ACC112 (cell line): ENCODE measurements at regions not wholly inside any gene's neighbourhood (a gene's known extent, or its start where the extent isn't known, plus 50 kb on each side); places are given as distances from the start of the nearest gene placed in this dataset.
"Not testable (repeated sequence)": the region's sequence is repeated elsewhere in the genome, so short reads cannot be mapped to it uniquely, and the experiment has no call there.

Source experiments
- H2AFZ ChIP-seq: fragments of 200-600 bp; sonication (generic); one replicate; pipeline ENCODE4 v1.6.0; 2017; ENCODE audit warnings: antibody characterized with exemption, low read length; ENCODE audit not compliant: unreplicated experiment
- H3K27ac ChIP-seq: fragments of 200-600 bp; sonication (generic); 2 replicates; pipeline ENCODE4 v1.5.1; 2014; ENCODE audit warnings: low read depth, mild to moderate bottlenecking, antibody characterized with exemption, low read length, moderate library complexity
- H3K27me3 ChIP-seq: fragments of 200-600 bp; sonication (generic); 2 replicates; pipeline ENCODE4 v1.6.1; 2014; ENCODE audit warnings: mild to moderate bottlenecking, antibody characterized with exemption, low read length, moderate library complexity, mixed read lengths; ENCODE audit not compliant: insufficient read depth
- H3K36me3 ChIP-seq: fragments of 200-600 bp; sonication (generic); 2 replicates; pipeline ENCODE4 v1.6.1; 2016; ENCODE audit warnings: mild to moderate bottlenecking, antibody characterized with exemption, low read length, moderate library complexity, mixed read lengths; ENCODE audit not compliant: insufficient read depth
- H3K4me1 ChIP-seq: fragments of 200-600 bp; sonication (generic); one replicate; pipeline ENCODE4 v1.6.1; 2016; ENCODE audit warnings: low read length, mixed read lengths; ENCODE audit not compliant: insufficient read depth, unreplicated experiment, control insufficient read depth
- H3K4me3 ChIP-seq: fragments of 200-600 bp; sonication (generic); 2 replicates; pipeline ENCODE4 v1.5.1; 2014; ENCODE audit warnings: mild to moderate bottlenecking, low read depth, low read length
- H3K79me2 ChIP-seq: fragments of 200-600 bp; sonication (generic); one replicate; pipeline ENCODE4 v1.6.0; 2016; ENCODE audit warnings: low read length; ENCODE audit not compliant: control insufficient read depth, unreplicated experiment, insufficient read depth

DNA sequence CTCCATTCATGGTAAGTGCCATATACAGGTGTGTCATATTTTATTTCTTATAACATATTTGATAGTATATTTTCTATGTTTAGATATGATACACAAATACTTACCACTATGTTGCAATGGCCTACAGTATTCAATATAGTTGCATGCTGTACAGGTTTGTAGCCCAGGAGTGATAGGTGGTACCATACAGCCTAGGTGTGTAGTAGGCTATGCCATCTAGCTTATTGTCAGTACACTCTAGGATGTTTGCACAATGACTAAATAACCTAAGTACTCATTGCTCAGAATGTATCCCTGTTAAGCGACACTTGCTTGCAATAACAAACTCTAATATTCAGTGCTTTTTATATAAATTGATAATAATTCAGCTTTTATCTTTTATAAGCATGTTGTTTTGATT lies 563.1 kb upstream of the LINC00305 start:
- H3K36me3 ChIP-seq: no peaks in the 10 kb centered on the region
- no peak overlapping the region for H2AFZ ChIP-seq
- no peaks in the 10 kb centered on the region for H3K4me1 ChIP-seq

DNA sequence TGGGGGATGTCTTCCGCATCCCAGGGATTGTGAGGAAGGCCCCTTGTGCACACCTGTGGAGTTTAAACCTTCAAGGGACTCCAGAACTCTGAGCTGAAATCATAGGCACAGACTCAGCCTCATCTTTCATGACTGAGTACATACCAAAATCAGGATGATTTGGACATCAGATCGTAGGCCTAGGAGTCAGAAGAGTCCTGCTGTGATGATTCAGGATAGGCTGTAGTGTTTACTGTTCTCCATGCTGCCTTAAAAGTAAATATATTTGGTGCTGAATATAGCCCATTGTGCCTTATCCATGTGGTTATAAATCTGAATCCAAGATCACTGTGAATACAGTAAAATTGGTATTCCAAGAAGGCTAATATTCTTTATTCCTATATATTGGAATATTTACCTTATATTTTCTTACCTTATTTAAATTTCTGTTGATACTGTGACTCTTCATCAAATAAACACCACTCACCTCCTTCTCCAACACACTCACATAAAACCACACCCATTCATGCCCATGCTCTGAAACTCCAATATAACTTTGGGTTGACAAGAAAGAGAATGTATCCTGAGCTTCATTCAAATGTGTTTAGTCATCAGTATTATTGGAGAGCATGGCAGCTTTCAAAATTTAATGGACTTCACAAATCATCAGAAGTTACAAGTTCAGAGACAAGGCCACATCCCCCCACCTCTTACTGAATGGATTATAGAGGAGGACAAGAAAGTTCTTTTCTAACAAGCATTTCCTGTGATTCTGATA lies 561.4 kb upstream of the LINC00305 start:
- Histone ChIP-seq H3K36me3 (no peaks in the 10 kb centered on the region), H2AFZ (no peak overlapping the region), H3K79me2 (no peaks in the 10 kb centered on the region), H3K4me1 (no peaks in the 10 kb centered on the region), H3K27ac (no peak overlapping the region), H3K27me3 (no peaks in the 10 kb centered on the region), H3K4me3 (no peak overlapping the region)

More for the DNA sequence above, 563.1 kb upstream of the LINC00305 start:
- Histone ChIP-seq H3K79me2 (no peaks in the 10 kb centered on the region), H3K27me3 (no peaks in the 10 kb centered on the region), H3K4me3 (no peak overlapping the region), H3K27ac (no peak overlapping the region)

DNA sequence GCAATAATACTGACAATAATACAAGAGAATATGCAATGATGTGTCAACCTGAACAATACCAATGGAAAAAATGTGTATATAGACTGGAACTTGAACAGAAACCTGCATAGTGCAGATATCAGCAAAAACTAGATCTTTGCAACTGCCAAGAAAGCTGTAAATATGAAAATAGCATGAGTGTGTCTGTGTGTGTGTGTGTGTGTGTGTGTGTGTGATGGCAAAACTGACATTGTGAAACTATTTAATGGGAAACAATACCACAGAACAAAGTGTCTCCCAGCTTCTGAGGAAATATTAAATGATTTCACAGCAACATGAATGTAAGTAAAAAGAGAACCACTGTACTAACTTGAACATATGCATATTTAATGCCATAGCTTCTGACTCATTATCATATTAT lies 558.2 kb upstream of the LINC00305 start:
- H3K27ac ChIP-seq: no peak overlapping the region
- H2AFZ ChIP-seq: no peak overlapping the region
- H3K4me3 ChIP-seq: no peak overlapping the region
- H3K4me1 ChIP-seq: no peaks in the 10 kb centered on the region
- no peaks in the 10 kb centered on the region for H3K79me2 ChIP-seq
- no peaks in the 10 kb centered on the region for H3K27me3 ChIP-seq
- no peaks in the 10 kb centered on the region for H3K36me3 ChIP-seq

DNA sequence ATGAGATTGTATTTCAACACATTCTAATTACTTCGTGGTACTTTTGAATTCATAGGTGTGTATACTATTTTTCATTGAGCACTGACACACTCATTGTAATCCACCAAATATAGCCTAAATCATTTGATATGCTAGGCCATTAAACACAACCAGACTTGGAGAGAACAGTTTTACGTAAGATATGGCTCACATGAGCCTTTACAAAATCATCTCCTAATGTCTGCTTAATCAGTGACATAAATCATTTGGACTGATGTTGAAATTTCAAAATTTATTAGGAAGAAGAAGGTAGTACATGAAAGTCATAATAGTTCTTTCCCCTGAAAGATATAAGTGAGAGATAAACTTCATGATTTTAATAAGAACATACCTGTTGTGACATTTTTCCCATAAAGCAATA lies 550.2 kb upstream of the LINC00305 start:
- H2AFZ ChIP-seq: no peak overlapping the region
- no peaks in the 10 kb centered on the region for H3K79me2 ChIP-seq
- H3K27ac ChIP-seq: no peak overlapping the region
- H3K36me3 ChIP-seq: no peaks in the 10 kb centered on the region
- H3K27me3 ChIP-seq: no peaks in the 10 kb centered on the region
- no peak overlapping the region for H3K4me3 ChIP-seq
- no peaks in the 10 kb centered on the region for H3K4me1 ChIP-seq

DNA sequence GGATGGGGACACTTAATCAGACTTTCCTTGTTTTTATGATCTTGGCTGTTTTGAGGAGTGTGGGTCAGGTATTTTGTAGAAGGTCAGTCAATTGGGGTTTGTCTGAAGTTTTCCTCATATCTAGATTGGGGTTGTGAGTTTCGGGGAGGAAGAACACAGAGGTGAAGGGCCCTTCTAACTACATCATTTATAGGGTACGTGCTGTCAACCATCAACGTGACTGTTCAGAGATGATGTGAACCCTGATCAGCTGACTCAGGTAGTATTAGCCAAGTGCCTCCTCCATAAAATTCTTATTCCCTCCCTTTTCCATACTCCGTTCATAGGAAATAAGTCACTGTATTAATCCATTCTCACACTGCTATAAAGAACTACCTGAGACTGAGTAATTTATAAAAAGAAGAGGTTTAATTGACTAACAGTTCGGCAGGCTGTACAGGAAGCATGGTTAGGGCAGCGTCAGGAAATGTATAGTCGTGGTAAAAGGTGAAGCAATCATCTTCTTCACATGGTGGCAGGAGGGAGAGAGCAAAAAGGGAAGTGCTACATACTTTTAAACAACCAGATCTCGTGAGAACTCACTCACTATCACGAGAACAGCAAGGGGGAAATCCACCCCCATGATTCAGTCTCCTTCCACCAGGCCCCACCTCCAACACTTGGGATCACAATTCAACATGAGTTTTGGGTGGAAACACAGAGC lies 547.1 kb upstream of the LINC00305 start:
- no peaks in the 10 kb centered on the region for H3K27me3 ChIP-seq

DNA sequence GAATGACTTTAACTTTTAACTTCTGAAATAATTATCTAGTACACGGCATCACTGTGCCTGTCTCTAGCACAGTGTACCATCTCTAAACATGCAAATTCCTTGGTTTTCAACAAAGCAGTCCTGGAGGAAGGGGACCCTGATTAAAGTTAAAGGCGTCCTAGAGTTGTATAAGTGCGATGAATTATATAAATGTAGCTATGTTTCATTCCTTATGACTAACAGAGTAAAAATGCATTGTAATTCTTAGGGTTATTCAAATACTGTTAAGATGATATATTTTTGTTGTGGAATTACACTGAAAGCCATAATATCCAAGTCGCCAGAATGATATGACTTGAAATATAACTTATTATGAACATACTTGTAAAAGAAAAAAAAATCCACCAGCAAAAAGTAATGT lies 544.9 kb upstream of the LINC00305 start:
- no peaks in the 10 kb centered on the region for H3K4me1 ChIP-seq
- H3K27me3 ChIP-seq: no peaks in the 10 kb centered on the region
- no peak overlapping the region for H3K4me3 ChIP-seq
- no peaks in the 10 kb centered on the region for H3K79me2 ChIP-seq
- no peak overlapping the region for H3K27ac ChIP-seq
- no peak overlapping the region for H2AFZ ChIP-seq
- H3K36me3 ChIP-seq: no peaks in the 10 kb centered on the region

More for the DNA sequence above, 547.1 kb upstream of the LINC00305 start:
- H3K4me3 ChIP-seq: no peak overlapping the region
- H2AFZ ChIP-seq: no peak overlapping the region
- H3K4me1 ChIP-seq: no peaks in the 10 kb centered on the region
- H3K79me2 ChIP-seq: no peaks in the 10 kb centered on the region
- H3K36me3 ChIP-seq: no peaks in the 10 kb centered on the region
- H3K27ac ChIP-seq: no peak overlapping the region

DNA sequence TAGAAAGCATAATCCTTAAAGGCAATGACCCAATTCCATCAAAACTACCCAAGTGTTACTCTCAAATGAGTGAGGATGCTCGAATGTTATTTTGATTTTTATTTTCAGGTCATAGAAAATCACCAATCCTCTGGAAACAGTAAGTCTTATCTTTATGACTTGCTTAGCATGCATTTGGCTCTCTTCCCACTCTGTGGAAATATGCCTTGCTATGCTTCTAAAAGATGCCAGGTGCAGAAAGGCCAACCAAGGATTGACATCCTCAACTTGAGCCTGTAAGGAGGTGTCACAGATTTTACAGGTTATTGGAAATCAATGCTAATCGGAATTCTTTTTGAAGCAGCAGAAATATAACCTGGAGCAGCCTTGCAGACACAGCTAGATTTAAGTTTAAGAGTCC lies 543.9 kb upstream of the LINC00305 start:
- no peaks in the 10 kb centered on the region for H3K79me2 ChIP-seq
- no peak overlapping the region for H3K27ac ChIP-seq
- no peaks in the 10 kb centered on the region for H3K36me3 ChIP-seq
- no peak overlapping the region for H3K4me3 ChIP-seq
- H3K4me1 ChIP-seq: no peaks in the 10 kb centered on the region
- H3K27me3 ChIP-seq: no peaks in the 10 kb centered on the region
- no peak overlapping the region for H2AFZ ChIP-seq

DNA sequence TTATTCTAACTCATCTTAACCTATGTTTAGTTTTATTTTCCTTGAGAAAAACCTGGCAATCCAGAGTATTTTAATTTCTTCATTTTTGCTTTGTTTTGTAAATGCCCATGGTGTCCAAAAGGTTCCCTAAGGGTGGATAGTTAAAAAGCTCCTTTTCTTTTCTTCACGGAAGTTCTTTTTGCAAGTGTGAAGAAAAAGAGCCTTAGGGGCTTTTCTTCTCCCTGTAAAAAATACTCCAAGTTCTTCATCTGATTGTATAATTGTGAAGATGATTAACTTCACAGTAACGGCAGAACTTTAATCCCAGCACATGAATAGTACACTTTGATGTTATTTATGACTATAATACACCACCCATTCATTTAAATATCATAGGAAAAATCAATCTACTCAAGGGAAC lies 530.2 kb upstream of the LINC00305 start:
- Histone ChIP-seq H3K4me3 (no peak overlapping the region), H3K36me3 (no peaks in the 10 kb centered on the region), H3K79me2 (no peaks in the 10 kb centered on the region), H3K27me3 (no peaks in the 10 kb centered on the region), H2AFZ (no peak overlapping the region), H3K4me1 (no peaks in the 10 kb centered on the region), H3K27ac (no peak overlapping the region)

DNA sequence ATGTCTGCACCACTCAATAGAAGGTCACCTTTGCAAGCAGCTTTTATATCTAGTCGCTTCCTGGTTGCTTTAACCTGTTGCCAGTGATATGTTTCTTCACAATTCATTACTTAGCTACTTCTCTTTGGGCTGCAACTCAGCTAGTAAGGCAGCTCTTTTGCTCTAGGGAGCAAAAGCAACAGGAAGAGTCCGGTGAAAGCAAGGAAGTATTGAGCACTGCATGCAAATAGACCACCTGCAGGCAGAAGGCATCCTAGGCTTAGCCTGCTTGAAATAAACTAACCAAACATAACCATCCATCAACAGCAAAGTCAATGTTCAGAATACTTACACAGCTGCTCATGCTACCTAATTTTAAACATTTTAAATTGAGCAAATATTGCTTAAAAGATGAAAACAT lies 529.2 kb upstream of the LINC00305 start:
- Histone ChIP-seq H3K36me3 (no peaks in the 10 kb centered on the region), H3K27ac (no peak overlapping the region), H3K79me2 (no peaks in the 10 kb centered on the region), H3K27me3 (no peaks in the 10 kb centered on the region), H3K4me1 (no peaks in the 10 kb centered on the region), H3K4me3 (no peak overlapping the region), H2AFZ (no peak overlapping the region)

DNA sequence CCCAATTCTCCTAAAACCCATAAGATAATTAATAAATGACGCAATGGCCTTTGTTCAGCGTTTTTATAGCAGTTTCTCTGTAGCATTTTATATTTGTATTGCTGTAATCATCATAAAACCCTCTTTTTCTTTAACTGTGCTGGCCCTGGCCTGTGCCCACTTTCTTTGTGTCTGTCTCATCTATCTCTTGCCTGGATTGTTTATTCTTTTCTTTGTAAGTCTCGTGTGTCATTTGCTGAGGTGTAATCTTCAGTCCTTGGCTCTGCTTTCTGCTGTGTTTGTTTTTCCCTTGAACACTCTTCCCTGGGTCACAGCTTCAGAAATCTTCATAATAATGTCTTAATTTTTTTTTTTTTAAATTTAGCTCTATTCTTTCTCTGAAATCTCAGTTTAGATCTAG lies 525.8 kb upstream of the LINC00305 start:
- Histone ChIP-seq H2AFZ (no peak overlapping the region), H3K27ac (no peak overlapping the region), H3K79me2 (no peaks in the 10 kb centered on the region), H3K27me3 (no peaks in the 10 kb centered on the region), H3K4me1 (no peaks in the 10 kb centered on the region), H3K4me3 (no peak overlapping the region), H3K36me3 (no peaks in the 10 kb centered on the region)

DNA sequence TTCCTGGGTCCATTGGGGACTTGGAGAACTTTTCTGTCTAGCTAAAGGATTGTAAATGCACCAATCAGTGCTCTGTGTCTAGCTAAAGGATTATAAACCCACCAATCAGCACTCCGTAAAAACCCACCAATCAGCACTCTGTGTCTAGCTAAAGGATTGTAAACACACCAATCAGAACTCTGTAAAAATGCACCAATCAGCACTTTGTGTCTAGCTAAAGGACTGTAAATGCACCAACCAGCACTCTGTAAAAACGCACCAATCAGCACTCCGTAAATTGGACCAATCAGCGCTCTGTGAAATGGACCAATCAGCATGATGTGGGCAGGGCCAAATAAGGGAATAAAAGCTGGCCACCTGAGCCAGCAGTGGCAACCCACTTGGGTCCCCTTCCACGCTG lies 522.4 kb upstream of the LINC00305 start:
- H3K27ac ChIP-seq, H3K4me1 ChIP-seq, H2AFZ ChIP-seq, H3K79me2 ChIP-seq, H3K27me3 ChIP-seq, H3K4me3 ChIP-seq, H3K36me3 ChIP-seq: not testable (repeated sequence)
